ENCODE measurements at regions not wholly inside any gene's neighbourhood (a gene's known extent, or its start where the extent isn't known, plus 50 kb on each side); places are given as distances from the start of the nearest gene placed in this dataset.

DNA sequence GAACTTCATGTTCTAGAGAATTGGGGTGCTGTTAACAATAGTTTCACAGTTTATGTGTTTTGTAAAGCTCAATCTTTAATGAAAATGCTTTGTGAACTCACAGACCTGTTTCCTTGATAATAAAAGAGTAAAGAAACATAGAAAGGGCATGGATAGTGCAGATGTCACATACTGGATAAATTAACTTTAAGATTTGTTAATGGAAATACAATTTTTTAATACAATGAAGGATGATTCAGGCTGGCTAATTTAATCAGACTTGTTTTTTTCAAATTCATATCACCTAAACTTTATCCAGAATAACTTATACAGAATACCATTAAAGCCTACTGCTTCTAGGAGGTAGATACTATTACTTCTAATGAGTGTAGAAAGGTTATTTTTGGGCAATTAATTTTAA lies 1033.5 kb upstream of the SLC10A2 start:
- Mint-ChIP-seq H3K9me3 (peaks cover 0 to 25% (median 6%) of the 10 kb centered on the region in 9 donors), H3K4me3 (no peak overlapping the region), H3K36me3 (no peaks in the 10 kb centered on the region), H3K27me3 (no peaks in the 10 kb centered on the region), H3K27ac (no peak overlapping the region), H3K4me1 (no peaks in the 10 kb centered on the region)
- no peak for ATAC-seq
- DNase-seq: no peak
- POLR2A ChIA-PET: no interaction called here

DNA sequence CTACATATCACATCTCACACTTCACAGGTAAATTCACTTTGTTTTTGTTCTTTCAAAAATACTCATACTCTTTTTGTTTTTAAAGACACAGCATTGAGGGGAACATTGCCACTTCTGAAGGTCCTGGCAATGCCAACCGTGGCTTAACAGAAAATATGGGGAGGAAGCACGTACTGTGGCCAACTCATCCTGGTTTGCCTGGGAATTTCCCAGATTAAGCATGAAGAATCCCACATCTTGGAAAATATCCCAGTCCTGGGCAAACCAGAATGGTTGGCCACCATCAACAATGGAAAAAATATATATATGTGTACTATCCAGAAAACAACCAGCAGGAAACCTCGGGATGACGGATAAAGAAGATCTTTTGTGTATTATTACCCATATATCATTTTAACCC lies 1032.2 kb upstream of the SLC10A2 start:
- Mint-ChIP-seq H3K4me1 (no peaks in the 10 kb centered on the region), H3K4me3 (no peak overlapping the region), H3K9me3 (peaks cover 0 to 29% (median 4%) of the 10 kb centered on the region in 9 donors), H3K36me3 (no peaks in the 10 kb centered on the region), H3K27ac (no peak overlapping the region), H3K27me3 (no peaks in the 10 kb centered on the region)
- DNase-seq (no peak), ATAC-seq (no peak)
- POLR2A ChIA-PET: no interaction called here

DNA sequence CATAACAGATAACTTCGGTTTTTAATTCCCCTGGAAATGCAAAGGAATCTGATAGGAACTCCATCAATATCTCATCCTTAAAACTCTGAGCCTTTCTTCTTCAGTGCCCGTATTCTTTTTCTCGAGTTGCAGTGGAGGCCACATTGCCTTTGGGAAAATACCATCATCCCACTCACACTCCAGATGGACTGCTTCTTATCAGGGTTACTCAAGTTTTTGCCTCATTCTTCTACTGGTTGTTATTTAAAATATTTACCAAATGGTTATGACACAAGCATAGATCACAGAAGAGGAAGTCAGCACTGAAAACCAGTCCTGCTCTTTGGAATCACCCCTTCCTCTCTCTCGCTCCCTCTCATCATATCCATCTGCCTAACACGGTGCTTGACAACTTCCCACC lies 1020.5 kb upstream of the SLC10A2 start:
- Mint-ChIP-seq H3K36me3 (peaks cover 0 to 7% (median 0%) of the 10 kb centered on the region in 3 donors), H3K9me3 (peaks cover 3 to 27% (median 11%) of the 10 kb centered on the region in 9 donors), H3K27ac (no peak overlapping the region), H3K4me1 (no peaks in the 10 kb centered on the region), H3K4me3 (no peak overlapping the region), H3K27me3 (no peaks in the 10 kb centered on the region)
- no peak for ATAC-seq
- no peak for DNase-seq
- POLR2A ChIA-PET: no interaction called here

DNA sequence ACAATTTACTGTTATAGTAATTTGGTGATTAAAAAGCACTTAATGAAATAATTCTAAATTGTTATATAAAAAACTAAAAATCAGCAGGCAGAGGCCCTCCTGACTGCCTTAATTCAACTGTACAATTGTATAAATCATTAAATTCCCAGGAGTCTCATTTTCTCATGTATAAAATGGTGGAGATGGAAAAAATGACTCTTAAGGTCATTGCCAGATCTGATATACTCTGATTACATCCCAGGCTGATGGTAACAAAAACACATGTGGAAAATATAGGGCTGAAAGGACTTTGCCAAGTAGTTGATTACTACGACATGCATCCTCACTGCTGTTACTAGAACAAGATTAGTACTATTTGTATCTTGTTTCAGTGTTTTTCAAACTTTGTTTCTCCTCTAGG lies 1020.0 kb upstream of the SLC10A2 start:
- ATAC-seq (no peak), DNase-seq (no peak)
- Mint-ChIP-seq H3K4me3 (no peak overlapping the region), H3K4me1 (no peaks in the 10 kb centered on the region), H3K9me3 (peaks cover 3 to 27% (median 11%) of the 10 kb centered on the region in 9 donors), H3K27ac (no peak overlapping the region), H3K27me3 (no peaks in the 10 kb centered on the region), H3K36me3 (peaks cover 0 to 7% (median 0%) of the 10 kb centered on the region in 3 donors)
- POLR2A ChIA-PET: no interaction called here

DNA sequence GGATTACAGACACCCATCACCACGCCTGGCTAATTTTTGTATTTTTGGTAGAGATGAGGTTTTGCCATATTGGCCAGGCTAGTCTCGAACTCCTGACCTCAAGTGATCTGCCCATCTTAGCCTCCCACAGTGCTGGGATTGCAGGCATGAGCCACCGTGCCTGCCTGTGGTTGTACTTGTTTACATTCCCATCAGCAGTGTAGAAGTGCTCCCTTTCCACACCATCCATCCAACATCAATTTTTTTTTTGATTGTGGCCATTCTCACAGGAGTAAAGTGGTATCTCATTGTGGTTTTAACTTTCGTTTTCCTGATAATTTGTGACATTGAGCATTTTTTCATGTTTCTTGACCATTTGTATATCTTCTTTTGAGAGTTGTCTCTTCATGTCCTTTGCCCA lies 1019.4 kb upstream of the SLC10A2 start:
- POLR2A ChIA-PET: no interaction called here
- H3K27ac Mint-ChIP-seq: no peak overlapping the region
- DNase-seq (no peak), ATAC-seq (no peak)
- peaks cover 3 to 27% (median 11%) of the 10 kb centered on the region in 9 donors for H3K9me3 Mint-ChIP-seq
- no peaks in the 10 kb centered on the region for H3K4me1 Mint-ChIP-seq
- H3K27me3 Mint-ChIP-seq: no peaks in the 10 kb centered on the region
- peaks cover 0 to 7% (median 0%) of the 10 kb centered on the region in 3 donors for H3K36me3 Mint-ChIP-seq
- no peak overlapping the region for H3K4me3 Mint-ChIP-seq

DNA sequence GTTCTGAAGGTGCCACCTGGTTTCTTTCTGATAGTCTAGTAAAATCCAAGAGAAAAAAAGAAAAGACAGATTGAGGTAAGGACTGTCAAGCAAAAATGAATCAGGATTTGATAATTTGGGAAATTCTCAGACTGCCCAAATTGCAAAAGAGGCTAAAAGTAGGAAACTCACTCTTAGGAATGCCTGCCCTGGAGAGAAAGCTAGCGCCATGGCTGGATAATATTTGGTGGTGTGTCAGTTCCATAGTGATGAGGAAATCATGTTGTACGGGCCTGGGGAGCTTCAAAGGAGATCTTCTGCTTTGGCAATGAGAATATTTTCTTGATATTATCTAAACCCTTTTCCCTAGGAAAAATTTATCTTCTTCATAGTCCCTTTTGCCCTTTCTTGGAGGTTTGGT lies 1008.1 kb upstream of the SLC10A2 start:
- Mint-ChIP-seq H3K4me1 (no peaks in the 10 kb centered on the region), H3K27me3 (no peaks in the 10 kb centered on the region), H3K36me3 (no peaks in the 10 kb centered on the region), H3K27ac (no peak overlapping the region), H3K4me3 (no peak overlapping the region), H3K9me3 (peaks cover 0 to 13% (median 7%) of the 10 kb centered on the region in 9 donors)
- no peak for DNase-seq
- POLR2A ChIA-PET: no interaction called here
- no peak for ATAC-seq

DNA sequence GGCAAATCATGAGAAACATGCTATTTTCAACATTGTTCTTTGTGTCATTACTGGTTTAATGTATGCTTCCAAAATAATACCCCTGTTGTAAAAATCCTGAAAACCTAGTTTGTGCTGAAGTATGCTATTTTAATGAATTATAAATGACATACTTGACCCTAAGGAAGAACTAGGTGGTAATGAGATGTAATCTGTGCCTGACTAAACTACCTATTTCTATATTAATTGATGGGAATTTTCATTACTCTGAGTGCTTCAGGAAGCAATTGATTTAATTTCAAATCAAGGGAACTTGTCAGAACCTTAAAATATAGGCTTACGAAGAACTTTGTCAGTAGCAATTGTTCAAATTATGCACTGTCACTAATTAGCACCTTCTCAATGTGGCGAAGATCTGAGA lies 1005.6 kb upstream of the SLC10A2 start:
- POLR2A ChIA-PET: no interaction called here
- Mint-ChIP-seq H3K36me3 (no peaks in the 10 kb centered on the region), H3K27me3 (no peaks in the 10 kb centered on the region), H3K9me3 (peaks cover 0 to 13% (median 0%) of the 10 kb centered on the region in 9 donors), H3K4me3 (no peak overlapping the region), H3K27ac (no peak overlapping the region), H3K4me1 (no peaks in the 10 kb centered on the region)
- no peak for DNase-seq
- ATAC-seq: no peak

DNA sequence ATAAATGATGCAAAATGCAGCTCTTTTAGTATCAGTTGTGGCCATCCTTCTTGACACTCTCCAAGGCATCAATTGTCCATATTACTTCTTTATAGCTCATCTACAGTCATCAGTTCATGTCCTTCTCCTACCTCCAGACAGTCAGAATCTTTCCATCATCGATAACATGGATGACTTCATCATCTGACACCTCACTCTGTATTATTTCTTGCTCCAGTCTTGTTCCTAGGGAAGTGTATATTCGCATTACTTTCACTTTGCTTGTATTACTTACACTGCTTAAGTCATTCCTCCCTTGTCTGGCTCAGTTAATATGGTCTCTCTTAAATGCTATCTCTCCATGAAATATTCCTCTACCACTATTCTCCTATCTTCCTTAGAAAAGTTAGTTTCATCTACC lies 999.1 kb upstream of the SLC10A2 start:
- POLR2A ChIA-PET: no interaction called here
- no peak for ATAC-seq
- no peak for DNase-seq
- H3K27me3 Mint-ChIP-seq: no peaks in the 10 kb centered on the region
- H3K36me3 Mint-ChIP-seq: no peaks in the 10 kb centered on the region
- no peaks in the 10 kb centered on the region for H3K4me1 Mint-ChIP-seq
- H3K4me3 Mint-ChIP-seq: no peak overlapping the region
- peaks cover 0 to 25% (median 6%) of the 10 kb centered on the region in 9 donors for H3K9me3 Mint-ChIP-seq
- no peak overlapping the region for H3K27ac Mint-ChIP-seq

DNA sequence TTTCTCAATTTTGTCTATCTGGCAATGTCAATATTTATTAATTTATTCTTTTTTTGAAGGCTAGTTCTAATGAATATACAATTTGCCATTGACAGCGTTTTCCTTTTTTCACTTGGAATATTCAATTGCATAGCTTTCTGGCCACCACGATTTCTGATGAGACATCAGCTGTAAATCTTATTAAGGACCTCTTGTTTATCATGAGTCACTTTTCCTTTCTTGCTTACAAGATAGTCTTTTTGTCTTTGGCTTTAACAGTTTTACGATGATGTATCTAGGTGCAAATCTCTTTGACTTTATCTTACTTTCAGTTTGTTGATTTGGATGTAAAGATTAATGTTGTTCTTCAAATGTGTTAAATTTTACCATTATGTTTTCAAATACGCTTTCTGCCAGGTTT lies 991.6 kb upstream of the SLC10A2 start:
- Mint-ChIP-seq H3K27ac (no peak overlapping the region), H3K9me3 (peaks cover 3 to 40% (median 6%) of the 10 kb centered on the region in 9 donors), H3K4me1 (no peaks in the 10 kb centered on the region), H3K4me3 (no peak overlapping the region), H3K36me3 (no peaks in the 10 kb centered on the region), H3K27me3 (no peaks in the 10 kb centered on the region)
- ATAC-seq: no peak
- POLR2A ChIA-PET: no interaction called here
- DNase-seq: no peak

DNA sequence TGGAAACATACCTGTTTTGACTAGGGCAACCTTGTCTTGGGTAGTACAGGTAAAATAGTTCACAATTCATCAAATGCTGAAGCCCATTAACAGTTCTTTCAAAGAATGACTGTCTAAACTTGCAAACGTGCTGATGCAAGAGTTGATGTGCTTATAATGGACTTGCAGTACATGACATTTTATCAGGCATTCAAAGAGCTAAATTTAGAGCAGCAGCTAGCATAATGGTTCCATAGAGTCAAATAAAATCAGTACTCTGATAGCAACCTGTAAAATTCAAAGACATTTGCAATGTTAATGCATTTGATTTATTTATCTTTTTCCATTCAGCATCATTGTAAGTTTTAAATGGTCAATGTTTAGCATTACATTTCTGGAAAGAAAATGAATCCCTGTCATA lies 979.7 kb upstream of the SLC10A2 start:
- H3K9me3 Mint-ChIP-seq: peaks cover 0 to 19% (median 3%) of the 10 kb centered on the region in 9 donors
- ATAC-seq (no peak), DNase-seq (no peak)
- H3K4me3 Mint-ChIP-seq: no peak overlapping the region
- H3K27me3 Mint-ChIP-seq: no peaks in the 10 kb centered on the region
- no peaks in the 10 kb centered on the region for H3K4me1 Mint-ChIP-seq
- POLR2A ChIA-PET: no interaction called here
- no peaks in the 10 kb centered on the region for H3K36me3 Mint-ChIP-seq
- no peak overlapping the region for H3K27ac Mint-ChIP-seq

DNA sequence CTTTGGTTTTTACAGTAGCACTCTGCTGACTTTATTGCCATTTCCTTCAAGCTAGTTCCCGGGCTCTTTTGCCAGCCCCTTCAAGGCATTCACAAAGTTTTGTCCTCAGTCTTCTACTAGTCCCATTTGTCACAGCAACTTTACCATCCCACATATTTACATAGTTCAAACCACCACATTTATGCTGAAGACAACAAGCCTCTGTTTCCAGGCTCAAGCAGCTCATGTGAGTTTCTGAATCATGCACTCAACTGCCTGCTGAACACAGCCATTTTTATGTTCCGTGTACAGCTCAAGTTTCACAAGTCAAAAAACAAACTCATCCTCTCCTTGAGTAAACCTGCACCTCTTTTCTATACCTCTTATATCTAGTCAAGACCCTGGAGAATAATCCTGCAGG lies 977.0 kb upstream of the SLC10A2 start:
- H3K4me3 Mint-ChIP-seq: no peak overlapping the region
- no peaks in the 10 kb centered on the region for H3K27me3 Mint-ChIP-seq
- no peak for DNase-seq
- no peaks in the 10 kb centered on the region for H3K4me1 Mint-ChIP-seq
- H3K36me3 Mint-ChIP-seq: no peaks in the 10 kb centered on the region
- H3K27ac Mint-ChIP-seq: no peak overlapping the region
- POLR2A ChIA-PET: no interaction called here
- no peak for ATAC-seq
- peaks cover 0 to 19% (median 6%) of the 10 kb centered on the region in 9 donors for H3K9me3 Mint-ChIP-seq

DNA sequence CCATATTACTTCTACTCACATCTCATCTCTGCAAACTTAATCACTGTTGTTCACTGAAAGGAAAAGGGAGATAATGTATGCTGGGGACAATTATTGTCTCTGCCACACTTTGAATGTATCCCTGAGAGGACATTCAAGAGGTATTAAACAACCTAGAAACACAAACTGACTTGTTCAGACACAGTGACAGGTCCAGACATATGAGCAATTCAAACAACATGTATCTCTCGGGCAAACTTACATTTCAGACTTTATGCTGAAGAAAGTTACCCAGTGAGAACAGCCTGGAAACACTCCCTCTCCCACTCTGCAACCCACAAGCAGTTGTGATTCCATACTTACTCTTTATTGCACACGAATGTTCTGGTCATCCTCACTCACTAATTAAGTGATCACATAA lies 968.7 kb upstream of the SLC10A2 start:
- Mint-ChIP-seq H3K27ac (no peak overlapping the region), H3K27me3 (no peaks in the 10 kb centered on the region), H3K36me3 (no peaks in the 10 kb centered on the region), H3K4me1 (no peaks in the 10 kb centered on the region), H3K9me3 (peaks cover 0 to 8% (median 2%) of the 10 kb centered on the region in 9 donors), H3K4me3 (no peak overlapping the region)
- DNase-seq (no peak), ATAC-seq (no peak)
- POLR2A ChIA-PET: no interaction called here

DNA sequence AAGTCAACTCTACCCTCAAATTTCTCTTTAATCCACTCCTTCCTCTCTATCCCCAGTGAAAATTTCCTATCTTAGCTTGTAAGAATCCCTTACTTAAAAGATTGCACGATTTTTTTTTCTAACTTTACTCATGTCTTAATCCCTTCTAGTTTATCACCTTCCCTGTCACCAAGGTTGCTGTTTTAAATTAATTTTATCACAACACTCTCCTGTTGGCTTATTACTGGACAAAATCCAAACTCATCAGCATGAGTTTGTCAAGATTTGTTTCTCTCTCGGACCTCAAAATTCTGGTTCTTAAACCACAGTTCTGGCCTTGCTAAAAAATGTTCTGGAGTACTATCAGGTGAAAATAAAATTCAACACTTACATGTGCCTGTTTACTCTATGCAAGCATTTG lies 959.1 kb upstream of the SLC10A2 start:
- Mint-ChIP-seq H3K27me3 (no peaks in the 10 kb centered on the region), H3K4me1 (no peaks in the 10 kb centered on the region), H3K9me3 (peaks cover 0 to 30% (median 0%) of the 10 kb centered on the region in 9 donors), H3K4me3 (no peak overlapping the region), H3K36me3 (no peaks in the 10 kb centered on the region), H3K27ac (no peak overlapping the region)
- no peak for ATAC-seq
- POLR2A ChIA-PET: no interaction called here
- no peak for DNase-seq

DNA sequence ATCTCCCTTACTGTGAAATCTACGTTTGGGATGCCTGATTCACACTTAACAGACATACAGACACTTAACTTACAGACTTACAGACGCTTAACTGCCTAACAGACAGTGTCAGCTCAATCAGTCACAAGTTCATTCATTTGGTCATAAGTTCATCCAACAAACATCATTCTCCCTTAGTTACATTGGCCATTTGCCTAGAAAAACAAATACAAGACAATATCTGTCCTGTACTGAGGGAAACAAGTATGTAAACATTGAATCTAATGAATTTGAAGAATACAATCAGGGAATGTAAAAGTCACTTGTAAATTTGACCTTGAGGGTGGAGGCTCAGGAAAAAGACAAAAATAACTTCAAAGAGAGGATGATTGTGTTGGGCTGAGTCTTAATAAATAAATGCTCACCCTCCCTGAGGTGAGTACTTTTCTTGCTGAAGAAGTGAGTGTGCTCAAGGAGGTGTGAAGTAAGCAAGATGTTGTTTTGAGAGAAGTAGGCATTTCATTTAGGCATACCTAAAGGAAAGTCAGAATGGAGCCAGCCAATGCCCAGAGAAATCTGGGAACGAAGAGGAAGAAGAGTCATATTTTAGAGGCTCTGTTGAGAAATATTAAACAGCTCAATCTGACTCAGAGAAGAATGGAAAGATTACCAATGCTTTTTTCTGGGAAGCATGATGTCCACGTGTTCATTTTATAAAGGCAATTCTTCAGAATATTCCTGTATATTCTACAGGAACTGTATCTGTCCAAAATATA lies 958.4 kb upstream of the SLC10A2 start:
- Mint-ChIP-seq H3K27me3 (no peaks in the 10 kb centered on the region), H3K4me3 (no peak overlapping the region), H3K27ac (no peak overlapping the region), H3K9me3 (peaks cover 0 to 33% (median 0%) of the 10 kb centered on the region in 9 donors), H3K36me3 (no peaks in the 10 kb centered on the region), H3K4me1 (no peaks in the 10 kb centered on the region)
- POLR2A ChIA-PET: no interaction called here
- no peak for DNase-seq
- ATAC-seq: no peak

All from naive thymus-derived CD8-positive, alpha-beta T cell (primary cell).